ENCODE measurements at regions not wholly inside any gene's neighbourhood (a gene's known extent, or its start where the extent isn't known, plus 50 kb on each side); places are given as distances from the start of the nearest gene placed in this dataset.

- no peak for DNase-seq
Observed at GRCh38 chr6:14066782-14067406, 50.7 kb upstream of the CD83 start.

GRCh38 chr6:14067656-14068055 lies 49.9 kb upstream of the CD83 start:
- DNase-seq = no peak

Measured in activated effector memory CD4-positive, alpha-beta T cell treated with anti-CD3 and anti-CD28 coated beads, Interleukin-2, amount 50 U/mL, for 16 hours (primary cell).